H1 (cell line): ENCODE measurements at regions not wholly inside any gene's neighbourhood (a gene's known extent, or its start where the extent isn't known, plus 50 kb on each side); places are given as distances from the start of the nearest gene placed in this dataset.

ENCODE experiments used
- CTCF ChIA-PET: fragments of 300-600 bp; sonication (Branson Sonifier 250); formaldehyde crosslinking; loops from one replicate; lab custom pipeline; 2021; ENCODE audit not compliant: partially characterized antibody; lab: Charles Lee
- POLR2A ChIA-PET: fragments of 300-600 bp; sonication (Branson Sonifier 250); formaldehyde crosslinking; loops from one replicate; lab custom pipeline; 2021; ENCODE audit warnings: inconsistent platforms; ENCODE audit not compliant: partially characterized antibody; lab: Charles Lee
- DNase-seq, 2 experiments: peaks; one replicate each; pipeline versions ENCODE4 v3.0.0 to v3.0.0-alpha.2; 2010 to 2022; ENCODE audit warnings: low spot score in 2 of 2, low read depth in 1 of 2, mixed read lengths in 1 of 2
- FAIRE-seq: peaks from 2 replicates; lab custom pipeline; 2011; peaks lifted over from hg19 to GRCh38; lab: Jason Lieb, UNC
- H2AFZ ChIP-seq: 2 replicates; pipeline ENCODE4 v1.8.1; 2012; ENCODE audit warnings: low read length, inconsistent platforms
- H2AK5ac ChIP-seq: 2 replicates; pipeline ENCODE4 v1.6.1; 2013; ENCODE audit warnings: low read depth, low read length
- H2BK120ac ChIP-seq: replicated peaks from 2 replicates; pipeline ENCODE3; 2013; ENCODE audit warnings: low read depth, low read length, inconsistent platforms
- H2BK12ac ChIP-seq: 2 replicates; pipeline ENCODE4 v1.6.1; 2013; ENCODE audit warnings: low read depth, low read length
- H2BK15ac ChIP-seq: 2 replicates; pipeline ENCODE4 v1.6.1; 2013; ENCODE audit warnings: low read length
- H2BK20ac ChIP-seq: 2 replicates; pipeline ENCODE4 v1.6.1; 2013; ENCODE audit warnings: low read length
- H2BK5ac ChIP-seq: 2 replicates; pipeline ENCODE4 v1.6.1; 2013; ENCODE audit warnings: low read depth, low read length
- H3K14ac ChIP-seq: 2 replicates; pipeline ENCODE4 v1.6.1; 2013; ENCODE audit warnings: inconsistent platforms; ENCODE audit not compliant: insufficient read length
- H3K18ac ChIP-seq: 2 replicates; pipeline ENCODE4 v1.6.1; 2013; ENCODE audit warnings: low read length; ENCODE audit errors: extremely low read depth
- H3K23ac ChIP-seq: 2 replicates; pipeline ENCODE4 v1.6.1; 2013; ENCODE audit warnings: inconsistent platforms; ENCODE audit not compliant: insufficient read length
- H3K23me2 ChIP-seq: 2 replicates; pipeline ENCODE4 v1.6.1; 2013; ENCODE audit warnings: low read depth, low read length
- H3K27ac ChIP-seq: 2 replicates; pipeline ENCODE4 v1.6.1; 2011; ENCODE audit warnings: low read depth, low read length, inconsistent platforms
- H3K27me3 ChIP-seq, 4 experiments: replicated peaks in 1 of 4; 1 replicate in 1 of 4; 2 replicates in 3 of 4; pipeline versions ENCODE4 v1.6.1 to v1.8.1; 2011 to 2013; ENCODE audit warnings: low read length in 3 of 4, mild to moderate bottlenecking in 3 of 4, inconsistent platforms in 2 of 4, mixed read lengths in 2 of 4, moderate library complexity in 1 of 4; ENCODE audit not compliant: control insufficient read depth in 3 of 4, insufficient read depth in 3 of 4; ENCODE audit errors: extremely low read depth in 1 of 4
- H3K36me3 ChIP-seq, 4 experiments: 2 replicates each; pipeline versions ENCODE4 v1.6.1 to v1.8.1; 2011 to 2013; ENCODE audit warnings: mild to moderate bottlenecking in 4 of 4, low read length in 3 of 4, moderate library complexity in 2 of 4, control low read depth in 1 of 4, inconsistent platforms in 1 of 4; ENCODE audit not compliant: insufficient read depth in 4 of 4, control insufficient read depth in 2 of 4
- H3K4ac ChIP-seq: replicated peaks from 2 replicates; pipeline ENCODE3; 2013; ENCODE audit warnings: low read length, low read depth, mixed read lengths, inconsistent platforms; ENCODE audit not compliant: insufficient read length
- H3K4me1 ChIP-seq, 4 experiments: replicated peaks in 1 of 4; 1 replicate in 1 of 4; 2 replicates in 3 of 4; pipeline versions ENCODE4 v1.6.1 to v1.8.1; 2011 to 2013; ENCODE audit warnings: low read length in 3 of 4, inconsistent platforms in 2 of 4, mixed read lengths in 1 of 4; ENCODE audit not compliant: insufficient read depth in 4 of 4, control insufficient read depth in 3 of 4
- H3K4me2 ChIP-seq, 2 experiments: 2 replicates each; pipeline versions ENCODE4 v1.6.1 to v1.8.1; 2011 to 2013; ENCODE audit warnings: low read depth in 2 of 2, low read length in 2 of 2, control low read depth in 1 of 2, inconsistent platforms in 1 of 2, mild to moderate bottlenecking in 1 of 2; ENCODE audit not compliant: insufficient read depth in 1 of 2
- H3K4me3 ChIP-seq, 4 experiments: fragments of 200-600, 300-600 bp in 1 of 4; sonication (generic), shearing (Covaris generic), sonication (Bioruptor Twin) in 1 of 4; 2 replicates each; pipeline versions ENCODE4 v1.5.1 to v1.8.1; 2011 to 2016; ENCODE audit warnings: low read length in 4 of 4, low read depth in 3 of 4, control low read depth in 2 of 4, inconsistent platforms in 2 of 4, mild to moderate bottlenecking in 2 of 4, mixed read lengths in 1 of 4, moderate library complexity in 1 of 4; ENCODE audit not compliant: insufficient read depth in 2 of 4; ENCODE audit errors: extremely low read depth in 1 of 4
- H3K56ac ChIP-seq: replicated peaks from 2 replicates; pipeline ENCODE3; 2013; ENCODE audit warnings: low read depth, mild to moderate bottlenecking, mixed read lengths, low read length, inconsistent platforms; ENCODE audit not compliant: insufficient read length
- H3K79me1 ChIP-seq: 2 replicates; pipeline ENCODE4 v1.6.1; 2013; ENCODE audit warnings: low read depth, low read length, control low read depth
- H3K79me2 ChIP-seq, 2 experiments: 2 replicates each; pipeline versions ENCODE4 v1.6.1 to v1.8.1; 2012 to 2013; ENCODE audit warnings: low read length in 2 of 2, mild to moderate bottlenecking in 2 of 2, inconsistent platforms in 1 of 2; ENCODE audit not compliant: insufficient read depth in 2 of 2, control insufficient read depth in 1 of 2
- H3K9ac ChIP-seq, 4 experiments: replicated peaks in 1 of 4; 1 replicate in 1 of 4; 2 replicates in 3 of 4; pipeline versions ENCODE4 v1.6.1 to v1.8.1; 2011 to 2013; ENCODE audit warnings: low read depth in 3 of 4, low read length in 3 of 4, control low read depth in 2 of 4, mild to moderate bottlenecking in 2 of 4, moderate library complexity in 2 of 4, inconsistent platforms in 1 of 4; ENCODE audit errors: extremely low read depth in 1 of 4
- H3K9me3 ChIP-seq, 2 experiments: 2 replicates each; pipeline versions ENCODE4 v1.6.1 to v1.8.1; 2012 to 2013; ENCODE audit warnings: mild to moderate bottlenecking in 2 of 2, moderate library complexity in 2 of 2, control low read depth in 1 of 2, inconsistent platforms in 1 of 2, low read depth in 1 of 2, low read length in 1 of 2, mixed read lengths in 1 of 2; ENCODE audit not compliant: insufficient read depth in 2 of 2
- H4K20me1 ChIP-seq, 2 experiments: replicated peaks in 1 of 2; 2 replicates each; pipeline versions ENCODE3 to v1.8.1; 2011 to 2013; ENCODE audit warnings: inconsistent platforms in 2 of 2, low read length in 2 of 2, mild to moderate bottlenecking in 1 of 2; ENCODE audit not compliant: insufficient read depth in 2 of 2, control insufficient read depth in 1 of 2
- H4K5ac ChIP-seq: 2 replicates; pipeline ENCODE4 v1.6.1; 2013; ENCODE audit warnings: low read length, low read depth, mixed read lengths, inconsistent platforms; ENCODE audit not compliant: insufficient read length
- H4K8ac ChIP-seq: 2 replicates; pipeline ENCODE4 v1.8.0; 2013; ENCODE audit warnings: mild to moderate bottlenecking, moderate library complexity, low read length, inconsistent platforms; ENCODE audit not compliant: insufficient read depth; ENCODE audit errors: extremely low read depth
- H4K91ac ChIP-seq: replicated peaks from 2 replicates; pipeline ENCODE3; 2013; ENCODE audit warnings: low read length, mixed read lengths, inconsistent platforms; ENCODE audit not compliant: insufficient read length
- ASH2L ChIP-seq: fragments of 200-600, 300-600 bp; sonication (generic); IDR thresholded peaks from one replicate; pipeline ENCODE4 v1.7.1; 2017; ENCODE audit warnings: low read length
- CBX5 ChIP-seq: fragments of 300-800, 300-1000 bp; sonication (generic); IDR thresholded peaks from 2 replicates; pipeline ENCODE4 v1.7.1; 2016; ENCODE audit warnings: antibody characterized with exemption, low read length, low read depth
- EGR1 ChIP-seq: IDR thresholded peaks from 2 replicates; pipeline ENCODE4 v1.6.1; 2011; ENCODE audit warnings: low read depth, low read length, borderline replicate concordance
- HDAC6 ChIP-seq: IDR thresholded peaks from one replicate; pipeline ENCODE4 v1.7.1; 2012; ENCODE audit warnings: low read depth, mild to moderate bottlenecking, inconsistent platforms, low read length, moderate library complexity
- NANOG ChIP-seq: IDR thresholded peaks from 2 replicates; pipeline ENCODE4 v1.6.1; 2011; ENCODE audit warnings: low read length, low read depth, mild to moderate bottlenecking, inconsistent platforms; ENCODE audit not compliant: insufficient read depth, poor library complexity, severe bottlenecking
- NRF1 ChIP-seq: IDR thresholded peaks from 2 replicates; pipeline ENCODE4 v1.6.1; 2011; ENCODE audit warnings: mild to moderate bottlenecking, low read depth, low read length, improper control_type of control experiment
- POU5F1 ChIP-seq: IDR thresholded peaks from 2 replicates; pipeline ENCODE4 v1.6.1; 2011; ENCODE audit warnings: low read depth, mild to moderate bottlenecking, low read length, moderate library complexity
- RBBP5 ChIP-seq: IDR thresholded peaks from 2 replicates; pipeline ENCODE4 v1.7.1; 2012; ENCODE audit warnings: low read depth, mild to moderate bottlenecking, inconsistent platforms, low read length, moderate library complexity, borderline replicate concordance
- RXRA ChIP-seq: IDR thresholded peaks from 2 replicates; pipeline ENCODE4 v1.6.1; 2011; ENCODE audit warnings: low read depth, mild to moderate bottlenecking, low read length, moderate library complexity; ENCODE audit not compliant: insufficient read depth
- SIN3A ChIP-seq, 2 experiments: IDR thresholded peaks in 1 of 2; conservative IDR thresholded peaks in 1 of 2; 2 replicates each; pipeline ENCODE4 v1.6.1; 2011 to 2012; ENCODE audit warnings: low read length in 2 of 2, improper control_type of control experiment in 1 of 2, low read depth in 1 of 2, mild to moderate bottlenecking in 1 of 2
- SIRT6 ChIP-seq: IDR thresholded peaks from one replicate; pipeline ENCODE4 v1.7.1; 2012; ENCODE audit warnings: low read length, inconsistent platforms
- WGBS, 2 experiments: shearing (Covaris generic) in 1 of 2; methylation state at CpG; one replicate each; pipeline versions ENCODE4 v1.1.6 to v1.1.7; 2013 to 2015; ENCODE audit warnings: low lambda C conversion rate in 2 of 2, mixed read lengths in 2 of 2, inconsistent platforms in 1 of 2, low coverage in 1 of 2, missing lambda C conversion rate in 1 of 2; ENCODE audit not compliant: insufficient replicate concordance in 2 of 2, insufficient coverage in 1 of 2, insufficient read length in 1 of 2; ENCODE audit errors: extremely low coverage in 1 of 2, missing lambda C conversion rate in 1 of 2; 5-methylcytosine and 5-hydroxymethylcytosine counted together
- TF ChIP-seq, protein P1 (sequence below): IDR thresholded peaks from 2 replicates; pipeline ENCODE4 v1.6.1; 2012; ENCODE audit warnings: inconsistent platforms
- TF ChIP-seq, protein P2 (sequence below): IDR thresholded peaks from 2 replicates; pipeline ENCODE4 v1.6.1; 2012; ENCODE audit warnings: inconsistent platforms

DNA sequence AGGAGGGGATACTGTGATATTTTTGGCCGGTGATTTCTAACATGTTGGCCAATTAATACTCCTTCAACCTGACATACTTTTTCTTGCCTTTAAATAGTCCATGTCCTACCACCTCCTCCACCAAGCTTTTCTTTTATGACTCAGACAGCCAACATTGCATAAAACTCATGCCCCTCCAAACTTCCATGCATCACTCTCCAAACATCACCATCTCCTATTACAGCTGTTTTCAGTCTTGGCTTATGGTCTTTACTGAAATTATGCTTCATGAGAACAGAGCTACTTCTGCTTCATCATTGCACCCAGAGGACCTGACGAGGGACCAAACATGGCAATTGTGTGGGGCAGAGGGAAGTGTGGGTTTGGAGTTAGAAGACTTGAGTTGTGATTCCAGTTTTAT, 305.4 kb downstream of the LPIN1 start:
- no peaks in the 10 kb centered on the region for H3K23me2 ChIP-seq
- no peak for DNase-seq
- H3K4me1 ChIP-seq: 0 out of 7 replicates have a peak, but pooled peaks cover 0 to 2% (median 0%) of the 10 kb centered on the region in 4 experiments
- no peak overlapping the region for H3K18ac ChIP-seq
- no peak overlapping the region for H3K4me3 ChIP-seq
- H3K36me3 ChIP-seq: no peaks in the 10 kb centered on the region
- ChIA-PET CTCF (no interaction called here), POLR2A (no interaction called here)
- FAIRE-seq: no peak
- H2BK20ac ChIP-seq: no peak overlapping the region
- H3K4ac ChIP-seq: no peak overlapping the region
- H3K4me2 ChIP-seq: no peak overlapping the region
- no peak overlapping the region for H4K5ac ChIP-seq
- no peak overlapping the region for H3K14ac ChIP-seq
- H2BK5ac ChIP-seq: no peak overlapping the region
- H2BK12ac ChIP-seq: no peak overlapping the region
- no peak overlapping the region for H2BK15ac ChIP-seq
- no peak overlapping the region for H3K27ac ChIP-seq
- no peaks in the 10 kb centered on the region for H3K27me3 ChIP-seq
- H4K8ac ChIP-seq: no peak overlapping the region
- no peak overlapping the region for H2BK120ac ChIP-seq
- H3K79me1 ChIP-seq: no peaks in the 10 kb centered on the region
- H4K91ac ChIP-seq: no peak overlapping the region
- no peak overlapping the region for H3K56ac ChIP-seq
- no peaks in the 10 kb centered on the region for H3K9me3 ChIP-seq
- H3K23ac ChIP-seq: no peak overlapping the region
- H4K20me1 ChIP-seq: no peaks in the 10 kb centered on the region
- H2AFZ ChIP-seq: no peak overlapping the region
- WGBS, 2 experiments: 100% methylated on average over 2 of the region's 2 CpGs; no CpG with 5 or more reads in 1 of the 2 experiments
- H3K79me2 ChIP-seq: no peaks in the 10 kb centered on the region
- H2AK5ac ChIP-seq: no peak overlapping the region
- TF ChIP-seq, protein P1, sequence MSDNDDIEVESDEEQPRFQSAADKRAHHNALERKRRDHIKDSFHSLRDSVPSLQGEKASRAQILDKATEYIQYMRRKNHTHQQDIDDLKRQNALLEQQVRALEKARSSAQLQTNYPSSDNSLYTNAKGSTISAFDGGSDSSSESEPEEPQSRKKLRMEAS: no peak
- no peak for TF ChIP-seq NRF1
- no peak for TF ChIP-seq NANOG
- no peak for TF ChIP-seq RXRA
- TF ChIP-seq, protein P2, sequence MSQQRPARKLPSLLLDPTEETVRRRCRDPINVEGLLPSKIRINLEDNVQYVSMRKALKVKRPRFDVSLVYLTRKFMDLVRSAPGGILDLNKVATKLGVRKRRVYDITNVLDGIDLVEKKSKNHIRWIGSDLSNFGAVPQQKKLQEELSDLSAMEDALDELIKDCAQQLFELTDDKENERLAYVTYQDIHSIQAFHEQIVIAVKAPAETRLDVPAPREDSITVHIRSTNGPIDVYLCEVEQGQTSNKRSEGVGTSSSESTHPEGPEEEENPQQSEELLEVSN: no peak
- no peak for TF ChIP-seq SIN3A (conservative IDR thresholded peaks at IDR 0.05 in 1 of 2, IDR thresholded peaks at IDR 0.05 in 1 of 2; ENCODE audit: low read depth in 1 of 2, low read length in 2 of 2)
- TF ChIP-seq HDAC6: no peak
- TF ChIP-seq CBX5: no peak
- no peak for TF ChIP-seq ASH2L
- no peak for TF ChIP-seq POU5F1
- no peak for TF ChIP-seq EGR1
- no peak for TF ChIP-seq SIRT6
- TF ChIP-seq RBBP5: no peak
- no peak overlapping the region for H3K9ac ChIP-seq
